Testis (tissue), 2 donors: ENCODE measurements at regions not wholly inside any gene's neighbourhood (a gene's known extent, or its start where the extent isn't known, plus 50 kb on each side); places are given as distances from the start of the nearest gene placed in this dataset.

Experiments used
- DNase-seq: peaks from one replicate; pipeline ENCODE4 v3.0.0-alpha.2; 2019
- H3K27ac ChIP-seq, 2 donors: fragments of 200-600 bp; sonication (generic); one replicate each; pipeline ENCODE4 v1.5.1; 2019
- H3K27me3 ChIP-seq: fragments of 200-600 bp; sonication (generic); one replicate; pipeline ENCODE4 v1.5.1; 2019
- H3K36me3 ChIP-seq: fragments of 200-600 bp; sonication (generic); one replicate; pipeline ENCODE4 v1.5.1; 2017; ENCODE audit warnings: low read depth; ENCODE audit errors: missing control alignments
- H3K4me1 ChIP-seq: fragments of 200-600 bp; sonication (generic); one replicate; pipeline ENCODE4 v1.5.1; 2019
- H3K4me3 ChIP-seq, 2 donors: fragments of 200-600 bp; sonication (generic); one replicate each; pipeline ENCODE4 v1.5.1; 2017 to 2019
- H3K9me3 ChIP-seq: fragments of 200-600 bp; sonication (generic); one replicate; pipeline ENCODE4 v1.5.1; 2017
- POLR2A ChIP-seq: fragments of 450-650 bp; IDR thresholded peaks from one replicate; pipeline ENCODE4 v1.6.1; 2017; ENCODE audit warnings: antibody characterized with exemption, mild to moderate bottlenecking, moderate library complexity
- WGBS, 2 donors: methylation state at CpG; one replicate each; pipeline ENCODE4 v1.1.5; 2018; 5-methylcytosine and 5-hydroxymethylcytosine counted together
- intact Hi-C: fragments of 100-400 bp; cut with DNase I; formaldehyde crosslinking; loops from one replicate; pipeline ENCODE4 v1.15.1; 2023; ENCODE audit warnings: low total_unique reads
- TF ChIP-seq, protein P1 (sequence below), 3 experiments: fragments of 450-650 bp in 2 of 3; fragments of 200-600 bp in 1 of 3; sonication (generic) in 1 of 3; IDR thresholded peaks; one replicate each; pipeline ENCODE4 v1.5.1; 2016 to 2019; ENCODE audit warnings: antibody characterized with exemption in 3 of 3, mild to moderate bottlenecking in 2 of 3, moderate library complexity in 1 of 3

DNA sequence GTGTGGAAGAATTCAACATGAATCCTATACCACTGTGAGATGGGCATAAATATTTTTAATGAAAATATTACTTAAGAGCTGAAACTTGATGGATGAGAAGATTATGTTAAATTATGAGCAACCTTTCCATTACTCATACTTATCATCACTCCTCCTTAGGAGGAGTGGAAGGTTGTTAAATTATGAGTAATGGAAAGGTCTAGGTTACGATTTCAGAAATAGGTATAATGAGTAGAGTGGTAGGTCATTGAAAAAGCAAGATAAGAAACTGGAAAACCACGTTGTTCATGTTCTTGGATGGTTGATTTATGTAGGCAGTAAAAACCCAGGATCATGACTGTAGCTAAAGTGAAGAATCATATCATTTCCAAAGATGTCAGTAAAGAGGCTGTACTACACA is 973.2 kb upstream of the RAG2 start:
- no peak for TF ChIP-seq POLR2A
- TF ChIP-seq, protein P1, sequence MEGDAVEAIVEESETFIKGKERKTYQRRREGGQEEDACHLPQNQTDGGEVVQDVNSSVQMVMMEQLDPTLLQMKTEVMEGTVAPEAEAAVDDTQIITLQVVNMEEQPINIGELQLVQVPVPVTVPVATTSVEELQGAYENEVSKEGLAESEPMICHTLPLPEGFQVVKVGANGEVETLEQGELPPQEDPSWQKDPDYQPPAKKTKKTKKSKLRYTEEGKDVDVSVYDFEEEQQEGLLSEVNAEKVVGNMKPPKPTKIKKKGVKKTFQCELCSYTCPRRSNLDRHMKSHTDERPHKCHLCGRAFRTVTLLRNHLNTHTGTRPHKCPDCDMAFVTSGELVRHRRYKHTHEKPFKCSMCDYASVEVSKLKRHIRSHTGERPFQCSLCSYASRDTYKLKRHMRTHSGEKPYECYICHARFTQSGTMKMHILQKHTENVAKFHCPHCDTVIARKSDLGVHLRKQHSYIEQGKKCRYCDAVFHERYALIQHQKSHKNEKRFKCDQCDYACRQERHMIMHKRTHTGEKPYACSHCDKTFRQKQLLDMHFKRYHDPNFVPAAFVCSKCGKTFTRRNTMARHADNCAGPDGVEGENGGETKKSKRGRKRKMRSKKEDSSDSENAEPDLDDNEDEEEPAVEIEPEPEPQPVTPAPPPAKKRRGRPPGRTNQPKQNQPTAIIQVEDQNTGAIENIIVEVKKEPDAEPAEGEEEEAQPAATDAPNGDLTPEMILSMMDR (IDR thresholded peaks at IDR 0.05), result no peak
- DNase-seq, result no peak
- 42 to 49% methylated on average over 2 of the region's 2 CpGs for WGBS, 2 donors
- Histone ChIP-seq H3K4me1 (no peaks in the 10 kb centered on the region), H3K4me3 (no peak overlapping the region), H3K27me3 (no peaks in the 10 kb centered on the region), H3K9me3 (no peaks in the 10 kb centered on the region), H3K27ac (no peak overlapping the region), H3K36me3 (no peaks in the 10 kb centered on the region)
- intact Hi-C loops, result no loop called here

DNA sequence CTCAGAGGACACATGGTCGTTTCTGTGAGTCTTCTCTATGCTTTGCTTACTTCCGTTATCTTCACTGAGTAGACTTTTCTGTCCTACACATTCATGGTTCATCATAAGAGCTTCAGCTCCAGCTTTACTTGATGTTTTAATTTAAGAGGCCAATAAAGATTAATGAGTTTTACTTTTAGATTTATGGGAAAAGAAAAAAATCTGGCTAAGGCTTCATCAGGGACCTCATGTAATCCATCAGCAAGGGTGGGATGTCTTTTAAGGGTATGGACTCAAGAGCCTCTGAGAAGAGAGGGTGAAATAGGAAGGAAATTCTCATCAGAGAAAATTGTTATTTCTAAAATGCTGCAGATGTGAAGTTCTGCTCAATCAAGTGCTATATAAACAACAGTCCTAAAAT is 963.0 kb upstream of the RAG2 start:
- intact Hi-C loops, result no loop called here
- H3K9me3 ChIP-seq, result no peaks in the 10 kb centered on the region
- no peak overlapping the region for H3K27ac ChIP-seq
- no peak for DNase-seq
- H3K4me1 ChIP-seq, result no peaks in the 10 kb centered on the region
- WGBS, 2 donors, result 74 to 80% methylated on average over 2 of the region's 2 CpGs
- no peaks in the 10 kb centered on the region for H3K27me3 ChIP-seq
- no peak overlapping the region for H3K4me3 ChIP-seq
- no peak for TF ChIP-seq POLR2A
- TF ChIP-seq, protein P1 (IDR thresholded peaks at IDR 0.05), result no peak
- H3K36me3 ChIP-seq, result no peaks in the 10 kb centered on the region

DNA sequence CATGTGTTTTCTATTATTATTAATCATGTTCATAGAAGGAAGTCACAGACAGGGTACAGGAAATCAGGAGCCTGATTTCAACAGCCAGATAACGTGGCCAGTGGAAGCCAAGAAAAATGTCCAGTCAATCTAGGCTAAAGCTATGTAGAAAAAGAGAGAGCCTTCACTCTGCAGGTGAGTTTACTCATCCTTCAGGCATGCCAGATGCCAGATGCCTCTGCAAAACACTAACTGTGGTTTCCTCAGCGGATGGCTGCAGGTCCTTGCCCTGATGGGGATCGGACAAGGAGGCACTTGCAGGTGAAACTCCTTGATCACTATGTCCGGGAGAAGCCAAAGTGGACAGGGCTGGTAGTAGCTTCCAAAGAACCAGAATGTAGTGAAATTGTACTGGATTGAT is 962.3 kb upstream of the RAG2 start:
- no peaks in the 10 kb centered on the region for H3K4me1 ChIP-seq
- H3K27ac ChIP-seq, result no peak overlapping the region
- TF ChIP-seq, protein P1 (IDR thresholded peaks at IDR 0.05), result no peak
- no peak for TF ChIP-seq POLR2A
- H3K9me3 ChIP-seq, result no peaks in the 10 kb centered on the region
- H3K27me3 ChIP-seq, result no peaks in the 10 kb centered on the region
- DNase-seq, result no peak
- intact Hi-C loops, result no loop called here
- no peak overlapping the region for H3K4me3 ChIP-seq
- WGBS, 2 donors, result 70 to 75% methylated on average over 4 of the region's 4 CpGs
- H3K36me3 ChIP-seq, result no peaks in the 10 kb centered on the region

- Histone ChIP-seq H3K36me3 (no peaks in the 10 kb centered on the region), H3K27me3 (no peaks in the 10 kb centered on the region), H3K4me3 (no peak overlapping the region), H3K4me1 (no peaks in the 10 kb centered on the region), H3K27ac (no peak overlapping the region), H3K9me3 (no peaks in the 10 kb centered on the region)
- no peak for DNase-seq
- 32 to 50% methylated on average over 1 of the region's 1 CpG for WGBS, 2 donors
- intact Hi-C loops, result no loop called here
- TF ChIP-seq POLR2A, result no peak
- TF ChIP-seq, protein P1 (IDR thresholded peaks at IDR 0.05), result no peak
Measured at GRCh38 chr11:37558619-37559210, 960.7 kb upstream of the RAG2 start.

DNA sequence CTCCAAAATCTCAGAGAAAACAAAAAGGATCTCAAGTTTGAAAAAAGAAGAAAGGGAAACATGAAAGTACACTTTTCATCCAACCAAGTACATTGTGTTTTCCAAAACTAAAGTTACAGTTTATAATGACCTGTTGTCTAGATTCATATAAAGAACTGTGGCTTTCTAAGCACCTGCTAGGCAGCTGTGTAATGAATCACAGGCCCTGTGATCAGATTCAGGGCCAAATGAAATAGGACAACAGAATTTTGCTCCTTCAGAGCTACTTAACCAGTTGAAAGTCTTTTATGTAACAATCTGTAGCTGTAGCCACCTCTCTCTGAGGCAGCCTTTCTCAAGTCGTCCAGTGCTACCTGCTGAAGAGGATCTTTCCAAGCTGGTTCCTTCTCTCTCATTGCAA is 960.0 kb upstream of the RAG2 start:
- Histone ChIP-seq H3K4me1 (no peaks in the 10 kb centered on the region), H3K9me3 (no peaks in the 10 kb centered on the region), H3K27ac (no peak overlapping the region), H3K27me3 (no peaks in the 10 kb centered on the region), H3K36me3 (no peaks in the 10 kb centered on the region), H3K4me3 (no peak overlapping the region)
- intact Hi-C loops, result no loop called here
- no peak for DNase-seq
- 29 to 31% methylated on average over 1 of the region's 1 CpG for whole genome bisulfite sequencing, 2 donors
- TF ChIP-seq POLR2A, result no peak
- TF ChIP-seq, protein P1 (IDR thresholded peaks at IDR 0.05), result no peak
